ENCODE measurements at regions not wholly inside any gene's neighbourhood (a gene's known extent, or its start where the extent isn't known, plus 50 kb on each side); places are given as distances from the start of the nearest gene placed in this dataset.

- TF ChIP-seq ZNF549 (tag by site-specific recombination; IDR thresholded peaks at IDR 0.05), result no peak
- TF ChIP-seq, protein P1, sequence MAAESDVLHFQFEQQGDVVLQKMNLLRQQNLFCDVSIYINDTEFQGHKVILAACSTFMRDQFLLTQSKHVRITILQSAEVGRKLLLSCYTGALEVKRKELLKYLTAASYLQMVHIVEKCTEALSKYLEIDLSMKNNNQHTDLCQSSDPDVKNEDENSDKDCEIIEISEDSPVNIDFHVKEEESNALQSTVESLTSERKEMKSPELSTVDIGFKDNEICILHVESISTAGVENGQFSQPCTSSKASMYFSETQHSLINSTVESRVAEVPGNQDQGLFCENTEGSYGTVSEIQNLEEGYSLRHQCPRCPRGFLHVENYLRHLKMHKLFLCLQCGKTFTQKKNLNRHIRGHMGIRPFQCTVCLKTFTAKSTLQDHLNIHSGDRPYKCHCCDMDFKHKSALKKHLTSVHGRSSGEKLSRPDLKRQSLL (tag by site-specific recombination; IDR thresholded peaks at IDR 0.05), result no peak
- no peak for TF ChIP-seq ZFP3 (tag by site-specific recombination; IDR thresholded peaks at IDR 0.05; ENCODE audit: low read depth)
- TF ChIP-seq ZSCAN23 (tag by site-specific recombination; IDR thresholded peaks at IDR 0.05), result no peak
- TF ChIP-seq, protein P2, sequence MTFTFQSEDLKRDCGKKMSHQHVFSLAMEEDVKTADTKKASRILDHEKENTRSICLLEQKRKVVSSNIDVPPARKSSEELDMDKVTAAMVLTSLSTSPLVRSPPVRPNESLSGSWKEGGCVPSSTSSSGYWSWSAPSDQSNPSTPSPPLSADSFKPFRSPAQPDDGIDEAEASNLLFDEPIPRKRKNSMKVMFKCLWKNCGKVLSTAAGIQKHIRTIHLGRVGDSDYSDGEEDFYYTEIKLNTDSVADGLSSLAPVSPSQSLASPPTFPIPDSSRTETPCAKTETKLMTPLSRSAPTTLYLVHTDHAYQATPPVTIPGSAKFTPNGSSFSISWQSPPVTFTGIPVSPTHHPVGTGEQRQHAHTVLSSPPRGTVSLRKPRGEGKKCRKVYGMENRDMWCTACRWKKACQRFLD (tag by site-specific recombination; IDR thresholded peaks at IDR 0.05), result no peak
- TF ChIP-seq ELK4 (IDR thresholded peaks at IDR 0.05; ENCODE audit: borderline replicate concordance, low read depth, low read length), result no peak
- no peak for TF ChIP-seq ZNF335 (tag by site-specific recombination; conservative IDR thresholded peaks at IDR 0.05)
- CTCF ChIA-PET, result no interaction called here
- Histone ChIP-seq H3K9me3 (ENCODE audit: control insufficient read depth, insufficient read depth, low read depth, low read length) (no peaks in the 10 kb centered on the region), H3K4me3 (ENCODE audit: low read depth, low read length) (no peak overlapping the region), H3K4me1 (ENCODE audit: control insufficient read depth, insufficient read depth, low read length) (no peaks in the 10 kb centered on the region), H3K36me3 (ENCODE audit: control insufficient read depth in 2 of 2, insufficient read depth in 1 of 2, low read length in 2 of 2) (no peaks in the 10 kb centered on the region), H3K27ac (ENCODE audit: extremely low read depth, low read depth, low read length) (no peak overlapping the region)
- POLR2A ChIA-PET, result no interaction called here
These were observed 501.7 kb upstream of the TCF4 start for GRCh38 chr18:56089612-56090258.

DNA sequence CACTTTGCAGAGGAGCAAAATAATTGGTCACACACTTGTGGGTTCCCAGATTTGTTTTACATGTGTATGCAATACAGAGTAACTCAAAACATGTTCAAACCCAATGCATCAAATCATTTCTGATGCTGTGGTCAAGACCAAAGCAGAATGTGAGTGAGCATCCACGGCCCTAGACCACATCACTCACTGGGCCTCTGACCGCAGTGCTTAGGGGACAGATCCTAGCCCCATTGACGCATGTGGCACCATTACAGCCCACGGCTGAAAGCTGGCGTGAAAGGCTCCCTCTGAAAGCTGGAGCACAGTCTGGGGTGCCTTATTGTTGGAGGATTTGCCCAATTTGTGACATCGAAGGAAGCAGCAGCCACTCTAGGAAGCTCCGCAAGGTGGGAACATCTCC, 498.8 kb upstream of the TCF4 start:
- CTCF ChIA-PET, result no interaction called here
- H3K36me3 ChIP-seq (ENCODE audit: control insufficient read depth in 2 of 2, insufficient read depth in 1 of 2, low read length in 2 of 2), result no peaks in the 10 kb centered on the region
- H3K9me3 ChIP-seq (ENCODE audit: control insufficient read depth, insufficient read depth, low read depth, low read length), result no peaks in the 10 kb centered on the region
- no peak overlapping the region for H3K4me3 ChIP-seq (ENCODE audit: low read depth, low read length)
- no peak overlapping the region for H3K27ac ChIP-seq (ENCODE audit: extremely low read depth, low read depth, low read length)
- TF ChIP-seq, protein P3, sequence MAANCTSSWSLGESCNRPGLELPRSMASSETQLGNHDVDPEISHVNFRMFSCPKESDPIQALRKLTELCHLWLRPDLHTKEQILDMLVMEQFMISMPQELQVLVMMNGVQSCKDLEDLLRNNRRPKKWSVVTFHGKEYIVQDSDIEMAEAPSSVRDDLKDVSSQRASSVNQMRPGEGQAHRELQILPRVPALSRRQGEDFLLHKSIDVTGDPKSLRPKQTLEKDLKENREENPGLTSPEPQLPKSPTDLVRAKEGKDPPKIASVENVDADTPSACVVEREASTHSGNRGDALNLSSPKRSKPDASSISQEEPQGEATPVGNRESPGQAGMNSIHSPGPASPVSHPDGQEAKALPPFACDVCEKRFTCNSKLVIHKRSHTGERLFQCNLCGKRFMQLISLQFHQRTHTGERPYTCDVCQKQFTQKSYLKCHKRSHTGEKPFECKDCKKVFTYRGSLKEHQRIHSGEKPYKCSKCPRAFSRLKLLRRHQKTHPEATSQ (tag by site-specific recombination; IDR thresholded peaks at IDR 0.05), result no peak
- no peak for TF ChIP-seq REST (tag by site-specific recombination; IDR thresholded peaks at IDR 0.05)
- TF ChIP-seq ZNF239 (tag by site-specific recombination; IDR thresholded peaks at IDR 0.05), result no peak
- H3K4me1 ChIP-seq (ENCODE audit: control insufficient read depth, insufficient read depth, low read length), result no peaks in the 10 kb centered on the region
- POLR2A ChIA-PET, result no interaction called here

DNA sequence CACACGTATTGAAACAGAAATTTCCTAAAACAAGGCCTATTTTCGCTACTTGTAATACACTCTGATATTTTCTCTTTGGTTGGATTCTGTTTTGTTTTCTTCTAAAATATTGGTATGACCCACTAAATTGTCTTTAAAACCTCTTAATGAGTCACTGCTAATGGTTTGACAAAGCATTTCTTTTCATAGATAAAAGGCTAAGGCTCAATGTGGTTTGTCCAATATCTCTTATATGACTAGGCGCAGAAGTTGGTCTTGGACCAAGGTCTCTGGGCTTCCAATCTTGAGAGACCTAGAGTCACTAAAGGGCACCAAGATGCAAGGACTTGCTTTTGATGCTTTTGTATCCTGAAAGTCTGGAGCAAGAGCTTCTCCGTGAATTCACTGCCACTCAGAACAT, 498.2 kb upstream of the TCF4 start:
- Histone ChIP-seq H3K27ac (ENCODE audit: extremely low read depth, low read depth, low read length) (no peak overlapping the region), H3K4me3 (ENCODE audit: low read depth, low read length) (no peak overlapping the region), H3K9me3 (ENCODE audit: control insufficient read depth, insufficient read depth, low read depth, low read length) (no peaks in the 10 kb centered on the region), H3K4me1 (ENCODE audit: control insufficient read depth, insufficient read depth, low read length) (no peaks in the 10 kb centered on the region), H3K36me3 (ENCODE audit: control insufficient read depth in 2 of 2, insufficient read depth in 1 of 2, low read length in 2 of 2) (no peaks in the 10 kb centered on the region)
- ChIA-PET CTCF (no interaction called here), POLR2A (no interaction called here)
- TF ChIP-seq ZNF335 (tag by site-specific recombination; conservative IDR thresholded peaks at IDR 0.05) (no peak), ZNF426 (tag by site-specific recombination; IDR thresholded peaks at IDR 0.05) (no peak), ZNF654 (tag by site-specific recombination; IDR thresholded peaks at IDR 0.05; ENCODE audit: low read depth) (no peak), ZNF19 (tag by site-specific recombination; IDR thresholded peaks at IDR 0.05; ENCODE audit: low read depth) (no peak)
- TF ChIP-seq, protein P4, sequence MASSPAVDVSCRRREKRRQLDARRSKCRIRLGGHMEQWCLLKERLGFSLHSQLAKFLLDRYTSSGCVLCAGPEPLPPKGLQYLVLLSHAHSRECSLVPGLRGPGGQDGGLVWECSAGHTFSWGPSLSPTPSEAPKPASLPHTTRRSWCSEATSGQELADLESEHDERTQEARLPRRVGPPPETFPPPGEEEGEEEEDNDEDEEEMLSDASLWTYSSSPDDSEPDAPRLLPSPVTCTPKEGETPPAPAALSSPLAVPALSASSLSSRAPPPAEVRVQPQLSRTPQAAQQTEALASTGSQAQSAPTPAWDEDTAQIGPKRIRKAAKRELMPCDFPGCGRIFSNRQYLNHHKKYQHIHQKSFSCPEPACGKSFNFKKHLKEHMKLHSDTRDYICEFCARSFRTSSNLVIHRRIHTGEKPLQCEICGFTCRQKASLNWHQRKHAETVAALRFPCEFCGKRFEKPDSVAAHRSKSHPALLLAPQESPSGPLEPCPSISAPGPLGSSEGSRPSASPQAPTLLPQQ (tag by site-specific recombination; IDR thresholded peaks at IDR 0.05), result no peak
